ENCODE measurements at regions not wholly inside any gene's neighbourhood (a gene's known extent, or its start where the extent isn't known, plus 50 kb on each side); places are given as distances from the start of the nearest gene placed in this dataset.

DNA sequence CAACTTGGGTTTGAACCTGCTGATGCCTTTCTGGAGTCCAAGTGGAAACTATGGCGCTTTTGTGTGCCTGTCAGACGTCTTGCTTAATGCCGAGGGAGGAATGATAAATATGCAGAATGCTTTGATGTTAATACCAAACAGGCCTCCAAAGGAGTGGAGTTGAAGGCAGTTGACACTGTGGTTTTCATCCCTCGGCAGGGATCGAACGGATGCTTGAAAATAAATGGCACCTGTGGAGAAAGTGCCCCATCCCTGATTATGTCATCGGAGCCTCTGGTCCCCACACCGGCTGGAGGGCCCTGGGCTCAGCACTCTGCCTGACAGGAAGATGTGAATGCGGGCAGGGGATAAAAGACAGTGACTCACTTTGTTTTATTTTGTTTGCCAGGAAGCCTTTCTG lies 148.7 kb upstream of the GPR26 start:
- TF ChIP-seq, protein P1, sequence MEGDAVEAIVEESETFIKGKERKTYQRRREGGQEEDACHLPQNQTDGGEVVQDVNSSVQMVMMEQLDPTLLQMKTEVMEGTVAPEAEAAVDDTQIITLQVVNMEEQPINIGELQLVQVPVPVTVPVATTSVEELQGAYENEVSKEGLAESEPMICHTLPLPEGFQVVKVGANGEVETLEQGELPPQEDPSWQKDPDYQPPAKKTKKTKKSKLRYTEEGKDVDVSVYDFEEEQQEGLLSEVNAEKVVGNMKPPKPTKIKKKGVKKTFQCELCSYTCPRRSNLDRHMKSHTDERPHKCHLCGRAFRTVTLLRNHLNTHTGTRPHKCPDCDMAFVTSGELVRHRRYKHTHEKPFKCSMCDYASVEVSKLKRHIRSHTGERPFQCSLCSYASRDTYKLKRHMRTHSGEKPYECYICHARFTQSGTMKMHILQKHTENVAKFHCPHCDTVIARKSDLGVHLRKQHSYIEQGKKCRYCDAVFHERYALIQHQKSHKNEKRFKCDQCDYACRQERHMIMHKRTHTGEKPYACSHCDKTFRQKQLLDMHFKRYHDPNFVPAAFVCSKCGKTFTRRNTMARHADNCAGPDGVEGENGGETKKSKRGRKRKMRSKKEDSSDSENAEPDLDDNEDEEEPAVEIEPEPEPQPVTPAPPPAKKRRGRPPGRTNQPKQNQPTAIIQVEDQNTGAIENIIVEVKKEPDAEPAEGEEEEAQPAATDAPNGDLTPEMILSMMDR (IDR thresholded peaks at IDR 0.05; ENCODE audit: extremely low read depth, insufficient read depth, missing control alignments), result no peak
- in situ Hi-C loops (cut with MboI; ENCODE audit: low pct_unique_long_range_greater_than_20kb, low sequenced_read_pairs, unreplicated experiment), result no loop called here
- DNase-seq (ENCODE audit: low spot score), result no peak

DNA sequence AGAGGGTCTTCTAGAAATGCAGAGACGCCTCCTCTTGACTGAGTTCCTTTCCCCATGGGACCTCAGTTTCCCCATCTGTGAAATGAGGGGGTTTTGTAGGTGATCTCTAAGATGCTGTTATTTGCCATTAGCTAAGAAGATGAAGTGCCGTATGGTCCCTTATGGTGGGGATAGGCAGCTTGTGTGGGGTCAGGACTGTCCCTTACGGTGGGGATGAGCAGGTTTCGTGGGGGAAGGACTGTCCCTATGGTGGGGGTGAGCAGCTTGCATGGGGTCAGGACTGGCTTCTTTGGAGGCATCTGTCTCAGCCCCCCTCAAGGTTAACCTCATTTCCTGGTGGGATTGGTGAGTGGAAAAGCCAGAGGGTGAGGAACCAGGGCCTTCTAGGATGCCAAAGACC lies 148.3 kb upstream of the GPR26 start:
- in situ Hi-C loops (cut with MboI; ENCODE audit: low pct_unique_long_range_greater_than_20kb, low sequenced_read_pairs, unreplicated experiment), result no loop called here
- DNase-seq (ENCODE audit: low spot score), result no peak
- TF ChIP-seq, protein P1 (IDR thresholded peaks at IDR 0.05; ENCODE audit: extremely low read depth, insufficient read depth, missing control alignments), result no peak

DNA sequence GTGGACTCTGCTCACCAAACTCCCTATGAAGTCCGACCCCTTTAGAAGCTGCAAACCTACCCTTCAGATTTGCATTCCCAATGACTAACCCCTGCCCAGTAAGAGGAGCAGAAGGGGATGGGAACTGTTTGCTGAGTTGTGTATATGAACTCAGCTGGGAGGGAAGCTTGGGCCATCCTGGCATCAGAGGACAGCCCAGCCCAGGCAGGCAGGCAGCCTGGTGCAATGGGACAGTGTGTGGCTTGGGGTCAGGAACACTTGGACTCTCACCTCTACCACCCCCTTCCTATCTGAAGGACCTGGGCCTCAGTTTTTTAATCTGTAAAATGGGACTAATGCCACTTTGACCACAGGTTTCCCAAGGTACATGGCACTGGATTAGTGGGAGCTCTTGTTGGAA lies 147.4 kb upstream of the GPR26 start:
- no peak for DNase-seq (ENCODE audit: low spot score)
- TF ChIP-seq, protein P1 (IDR thresholded peaks at IDR 0.05; ENCODE audit: extremely low read depth, insufficient read depth, missing control alignments), result no peak
- in situ Hi-C loops (cut with MboI; ENCODE audit: low pct_unique_long_range_greater_than_20kb, low sequenced_read_pairs, unreplicated experiment), result no loop called here

DNA sequence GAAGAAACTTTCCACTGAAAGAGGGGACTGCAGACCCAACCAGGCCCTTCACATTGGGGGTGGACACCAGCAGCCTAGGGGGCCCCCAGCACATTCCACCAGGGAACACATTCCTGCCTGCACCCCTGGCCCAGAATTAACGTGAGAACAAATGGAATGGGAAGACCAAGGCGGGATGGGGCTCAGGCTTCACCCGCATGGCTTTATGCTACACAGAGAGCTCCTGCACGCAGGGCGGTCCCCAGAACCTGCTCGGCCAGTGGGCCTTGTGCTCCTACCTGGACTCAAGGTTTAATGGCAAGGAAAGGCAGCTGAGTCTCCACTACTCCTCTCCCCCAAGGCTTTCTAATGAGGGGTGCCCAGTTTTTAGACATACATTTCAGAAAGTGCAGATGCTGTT lies 146.3 kb upstream of the GPR26 start:
- in situ Hi-C loops (cut with MboI; ENCODE audit: low pct_unique_long_range_greater_than_20kb, low sequenced_read_pairs, unreplicated experiment), result no loop called here
- no peak for DNase-seq (ENCODE audit: low spot score)
- TF ChIP-seq, protein P1 (IDR thresholded peaks at IDR 0.05; ENCODE audit: extremely low read depth, insufficient read depth, missing control alignments), result no peak

DNA sequence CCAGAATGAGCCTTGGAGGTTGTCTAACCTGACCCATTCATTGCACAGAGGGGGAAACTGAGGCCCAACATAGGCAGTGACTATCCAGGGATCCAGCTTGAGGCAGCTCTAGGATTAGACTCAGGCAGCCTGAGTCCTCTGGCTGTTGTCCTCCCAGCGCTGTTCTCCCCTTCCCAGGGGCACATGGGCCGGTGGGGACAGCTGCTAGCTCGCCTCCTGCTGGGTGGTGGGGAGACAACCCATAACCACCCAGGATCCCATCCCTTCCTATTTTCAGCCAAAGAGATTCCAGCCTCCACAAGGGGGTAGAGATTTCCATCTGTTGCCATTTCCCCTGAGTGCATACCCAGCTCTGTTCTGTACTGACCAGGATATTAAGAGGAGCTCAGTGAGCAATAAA lies 145.1 kb upstream of the GPR26 start:
- TF ChIP-seq, protein P1 (IDR thresholded peaks at IDR 0.05; ENCODE audit: extremely low read depth, insufficient read depth, missing control alignments), result no peak
- in situ Hi-C loops (cut with MboI; ENCODE audit: low pct_unique_long_range_greater_than_20kb, low sequenced_read_pairs, unreplicated experiment), result no loop called here

DNA sequence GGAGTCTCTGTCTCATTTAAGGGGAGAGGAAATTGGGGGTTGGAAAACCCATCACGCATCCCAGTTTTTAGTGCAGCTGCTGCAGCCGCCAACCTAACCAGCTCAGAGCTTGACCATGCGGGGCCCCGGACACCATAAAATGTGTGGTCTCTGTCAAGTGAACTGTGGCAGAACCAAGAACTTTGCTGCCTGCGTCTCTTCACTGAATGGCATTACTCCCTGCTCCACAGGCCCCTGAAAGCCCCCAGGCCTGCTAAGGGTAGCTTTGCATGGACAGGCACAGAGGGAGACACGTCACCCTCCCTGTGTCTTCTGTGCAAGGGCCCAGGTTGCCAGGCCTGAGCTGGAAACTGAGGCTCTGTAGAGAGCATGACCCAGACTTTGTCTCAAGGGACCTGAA lies 144.6 kb upstream of the GPR26 start:
- DNase-seq (ENCODE audit: low spot score), result no peak
- in situ Hi-C loops (cut with MboI; ENCODE audit: low pct_unique_long_range_greater_than_20kb, low sequenced_read_pairs, unreplicated experiment), result no loop called here
- TF ChIP-seq, protein P1 (IDR thresholded peaks at IDR 0.05; ENCODE audit: extremely low read depth, insufficient read depth, missing control alignments), result no peak

More for the DNA sequence above, 145.1 kb upstream of the GPR26 start:
- DNase-seq (ENCODE audit: low spot score), result no peak
